AG09319 (cell line): ENCODE measurements at regions not wholly inside any gene's neighbourhood (a gene's known extent, or its start where the extent isn't known, plus 50 kb on each side); places are given as distances from the start of the nearest gene placed in this dataset.

Experiments
- DNase-seq: peaks from one replicate; pipeline ENCODE4 v3.0.0-alpha.2; 2010; ENCODE audit warnings: low read depth; ENCODE audit errors: extremely low read depth
- TF ChIP-seq, protein P1 (sequence below): IDR thresholded peaks from 2 replicates; pipeline ENCODE4 v1.5.1; 2011; ENCODE audit warnings: low read depth, mild to moderate bottlenecking, inconsistent platforms, low read length, moderate library complexity

DNA sequence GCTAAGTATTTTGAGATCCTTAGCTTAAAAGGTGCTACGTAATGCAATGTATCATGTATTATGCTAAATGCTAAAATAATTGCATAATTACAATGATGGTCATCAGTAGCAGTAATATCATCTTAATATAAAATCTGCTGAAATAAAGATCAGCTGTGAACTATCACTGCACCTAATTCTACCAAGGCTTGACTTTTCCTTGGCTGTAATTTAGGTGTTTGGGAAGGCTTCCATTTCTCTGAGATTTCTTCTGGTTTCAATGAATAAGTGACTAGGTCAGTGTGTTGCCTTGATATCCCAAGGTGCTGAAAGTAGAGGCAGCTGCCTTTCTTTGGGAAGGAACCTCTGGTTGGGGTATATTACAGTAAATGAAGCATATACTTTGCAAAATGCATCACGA is 376.1 kb downstream of the STK39 start:
- no peak for DNase-seq
- TF ChIP-seq, protein P1, sequence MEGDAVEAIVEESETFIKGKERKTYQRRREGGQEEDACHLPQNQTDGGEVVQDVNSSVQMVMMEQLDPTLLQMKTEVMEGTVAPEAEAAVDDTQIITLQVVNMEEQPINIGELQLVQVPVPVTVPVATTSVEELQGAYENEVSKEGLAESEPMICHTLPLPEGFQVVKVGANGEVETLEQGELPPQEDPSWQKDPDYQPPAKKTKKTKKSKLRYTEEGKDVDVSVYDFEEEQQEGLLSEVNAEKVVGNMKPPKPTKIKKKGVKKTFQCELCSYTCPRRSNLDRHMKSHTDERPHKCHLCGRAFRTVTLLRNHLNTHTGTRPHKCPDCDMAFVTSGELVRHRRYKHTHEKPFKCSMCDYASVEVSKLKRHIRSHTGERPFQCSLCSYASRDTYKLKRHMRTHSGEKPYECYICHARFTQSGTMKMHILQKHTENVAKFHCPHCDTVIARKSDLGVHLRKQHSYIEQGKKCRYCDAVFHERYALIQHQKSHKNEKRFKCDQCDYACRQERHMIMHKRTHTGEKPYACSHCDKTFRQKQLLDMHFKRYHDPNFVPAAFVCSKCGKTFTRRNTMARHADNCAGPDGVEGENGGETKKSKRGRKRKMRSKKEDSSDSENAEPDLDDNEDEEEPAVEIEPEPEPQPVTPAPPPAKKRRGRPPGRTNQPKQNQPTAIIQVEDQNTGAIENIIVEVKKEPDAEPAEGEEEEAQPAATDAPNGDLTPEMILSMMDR, result no peak

DNA sequence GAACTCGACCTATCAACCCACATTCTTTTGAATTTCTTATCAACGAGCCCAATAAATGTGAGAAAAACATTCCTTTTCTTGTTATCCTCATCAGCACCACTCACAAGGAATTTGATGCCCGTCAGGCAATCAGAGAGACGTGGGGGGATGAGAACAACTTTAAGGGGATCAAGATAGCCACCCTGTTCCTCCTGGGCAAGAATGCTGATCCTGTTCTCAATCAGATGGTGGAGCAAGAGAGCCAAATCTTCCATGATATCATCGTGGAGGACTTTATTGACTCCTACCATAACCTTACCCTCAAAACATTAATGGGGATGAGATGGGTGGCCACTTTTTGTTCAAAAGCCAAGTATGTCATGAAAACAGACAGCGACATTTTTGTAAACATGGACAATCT is 378.2 kb downstream of the STK39 start:
- TF ChIP-seq, protein P1, result no peak; the same call in 1 of the 2 replicates
- DNase-seq, result no peak

DNA sequence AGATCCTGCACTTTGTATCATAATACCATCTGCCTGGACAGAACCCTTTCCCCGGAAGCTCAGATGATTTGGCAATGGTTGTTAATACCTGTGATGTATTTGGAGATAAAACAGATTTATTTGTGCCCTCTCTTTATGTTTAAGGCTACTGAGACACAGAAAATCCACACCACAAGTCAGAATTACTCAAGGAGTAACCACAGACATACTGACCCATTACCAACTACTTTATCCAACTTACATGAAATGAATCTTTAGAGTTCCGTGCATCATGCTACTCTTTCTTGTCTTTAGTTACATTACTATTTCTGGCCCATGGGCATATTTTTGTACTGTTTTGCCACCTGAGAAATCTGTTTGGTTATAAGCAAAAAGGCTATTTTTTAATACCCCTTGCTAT is 384.0 kb downstream of the STK39 start:
- no peak for DNase-seq
- TF ChIP-seq, protein P1, result no peak

DNA sequence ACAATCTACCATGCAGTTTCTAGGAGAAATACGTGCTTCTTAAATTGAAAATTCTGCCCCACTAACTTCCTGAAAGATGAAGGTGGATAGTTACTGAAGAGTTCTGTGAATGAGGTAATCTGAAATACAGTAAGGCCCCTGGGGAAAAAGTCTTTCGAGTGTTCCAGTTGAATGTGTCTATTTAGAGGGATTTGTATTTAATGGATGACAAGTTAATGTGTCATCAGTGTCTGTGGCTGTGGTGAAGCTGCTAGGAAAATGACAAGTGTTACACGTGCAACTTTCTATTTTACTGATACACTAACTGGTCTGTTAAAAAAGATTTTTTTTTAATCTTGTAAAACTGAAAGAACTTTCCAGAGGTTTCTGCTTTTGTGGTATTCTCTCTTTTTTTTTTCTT is 384.6 kb downstream of the STK39 start:
- TF ChIP-seq, protein P1, result no peak
- no peak for DNase-seq

DNA sequence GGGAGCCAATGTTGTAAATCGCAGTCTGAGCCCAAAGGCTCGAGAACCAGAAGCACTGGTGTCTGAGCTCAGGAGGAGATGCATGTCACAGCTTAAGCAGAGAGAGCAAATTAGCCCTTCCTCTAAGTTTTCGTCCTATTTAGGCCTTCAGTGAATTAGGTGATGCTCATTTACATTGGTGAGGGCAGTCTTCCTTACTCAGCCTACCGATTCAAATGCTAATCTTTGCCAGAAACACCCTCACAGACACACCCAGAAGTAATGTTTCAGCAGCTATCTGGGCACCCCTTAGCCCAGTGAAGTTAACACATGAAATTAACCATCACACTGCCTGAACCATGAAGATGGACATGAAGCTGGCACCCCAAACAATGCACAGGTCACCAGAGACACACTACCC is 385.1 kb downstream of the STK39 start:
- DNase-seq, result no peak
- TF ChIP-seq, protein P1, result no peak

DNA sequence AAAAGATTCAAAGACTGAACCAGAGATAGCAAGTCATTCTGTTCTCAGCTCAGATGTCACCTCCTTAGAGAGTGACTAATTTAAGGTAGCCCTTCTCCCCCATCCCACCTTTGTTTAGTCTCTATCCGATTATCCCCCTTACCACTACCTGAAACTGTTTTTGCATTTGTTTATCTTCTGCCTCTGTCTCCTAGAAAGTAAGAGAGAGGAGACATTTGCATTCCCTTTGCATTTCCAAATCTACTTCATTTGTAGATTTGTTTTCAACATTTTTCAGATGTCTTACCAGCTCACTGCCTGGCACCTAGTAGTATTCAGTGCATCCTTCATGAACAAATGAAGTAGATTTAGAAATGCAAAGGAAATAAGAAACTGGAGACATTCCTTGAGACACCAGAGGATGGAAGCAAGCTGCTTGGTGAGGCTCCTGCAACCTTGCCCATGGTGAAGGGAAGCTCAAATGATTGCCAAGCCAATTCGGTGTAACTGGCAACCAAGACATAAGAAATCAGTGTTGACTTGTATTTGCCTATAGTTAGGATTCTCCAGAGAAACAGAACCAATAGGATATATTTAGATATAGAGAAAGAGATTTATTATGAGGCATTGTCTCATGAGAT is 385.7 kb downstream of the STK39 start:
- DNase-seq, result no peak
- TF ChIP-seq, protein P1, result no peak

DNA sequence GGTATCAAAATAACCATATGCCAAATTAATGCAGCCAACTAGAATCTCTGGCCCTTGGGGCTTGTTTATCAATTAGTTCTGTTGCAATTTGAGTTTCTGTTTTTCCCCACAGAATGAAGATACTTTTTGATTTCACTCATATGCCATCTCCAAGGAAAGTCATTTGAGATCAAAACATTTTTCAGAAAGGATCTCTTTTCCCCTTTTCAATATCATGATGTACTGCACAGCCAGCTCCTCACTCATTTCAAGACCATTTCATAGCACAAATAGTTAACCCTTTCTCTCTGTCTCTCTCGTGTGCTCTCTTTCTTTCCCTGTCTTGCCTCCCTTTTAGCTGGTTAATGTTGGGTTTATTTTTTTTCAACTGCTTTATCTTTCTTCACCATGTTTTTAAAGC is 387.3 kb downstream of the STK39 start:
- TF ChIP-seq, protein P1, result no peak
- no peak for DNase-seq
